ENCODE measurements at regions not wholly inside any gene's neighbourhood (a gene's known extent, or its start where the extent isn't known, plus 50 kb on each side); places are given as distances from the start of the nearest gene placed in this dataset.
"Not testable (repeated sequence)": the region's sequence is repeated elsewhere in the genome, so short reads cannot be mapped to it uniquely, and the experiment has no call there.

DNA sequence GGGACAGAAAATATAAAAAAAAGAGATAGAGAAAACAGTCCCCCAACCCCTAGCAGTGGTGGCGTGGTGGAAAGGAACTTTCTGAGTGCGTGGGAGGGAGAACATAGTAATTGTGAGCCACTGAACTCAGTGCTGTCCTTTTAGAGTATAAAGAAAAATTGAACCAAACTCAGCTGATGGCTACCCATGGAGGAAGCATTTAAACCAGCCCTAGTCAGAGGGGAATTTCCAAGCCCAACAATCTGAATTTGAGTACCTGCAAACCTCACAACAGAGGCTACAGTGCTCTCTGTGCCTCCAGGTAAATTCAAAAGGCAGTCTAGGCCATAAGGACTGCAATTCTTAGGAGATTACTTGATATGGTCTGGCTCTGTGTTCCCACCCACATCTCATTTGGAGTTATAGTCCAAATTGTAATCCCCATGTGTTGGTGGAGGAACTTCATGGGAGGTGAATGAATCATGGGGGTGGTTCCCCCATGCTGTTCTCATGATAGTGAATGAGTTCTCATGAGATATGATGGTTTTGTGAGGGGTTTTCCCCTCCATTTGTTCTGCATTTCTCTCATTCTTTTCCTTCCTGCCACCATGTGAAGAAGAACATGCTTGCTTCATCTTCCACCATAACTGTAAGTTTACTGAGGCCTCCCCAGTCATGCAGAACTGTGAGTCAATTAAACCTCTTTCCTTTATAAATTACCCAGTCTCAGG is 687.8 kb downstream of the FAM181B start:
- DNase-seq: no peak

DNA sequence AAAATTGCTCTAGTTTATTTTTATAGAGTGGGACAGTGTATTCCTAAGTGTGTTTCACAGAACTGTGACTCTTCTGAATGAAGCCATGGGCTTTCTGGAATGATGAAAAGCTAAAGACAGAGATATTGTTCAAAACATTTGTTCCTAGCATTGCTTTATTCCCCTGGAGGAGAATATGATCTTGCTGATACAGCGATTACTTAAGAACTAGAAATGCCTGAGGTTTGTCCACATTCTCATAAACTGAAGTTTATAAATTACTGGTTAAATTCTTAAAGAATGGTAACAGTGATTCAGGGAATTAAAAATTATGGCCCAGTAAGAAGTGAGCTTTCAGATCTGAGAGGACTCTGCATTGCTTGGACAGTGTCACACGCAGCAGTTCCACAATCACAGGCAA is 690.3 kb downstream of the FAM181B start:
- no peak for DNase-seq

DNA sequence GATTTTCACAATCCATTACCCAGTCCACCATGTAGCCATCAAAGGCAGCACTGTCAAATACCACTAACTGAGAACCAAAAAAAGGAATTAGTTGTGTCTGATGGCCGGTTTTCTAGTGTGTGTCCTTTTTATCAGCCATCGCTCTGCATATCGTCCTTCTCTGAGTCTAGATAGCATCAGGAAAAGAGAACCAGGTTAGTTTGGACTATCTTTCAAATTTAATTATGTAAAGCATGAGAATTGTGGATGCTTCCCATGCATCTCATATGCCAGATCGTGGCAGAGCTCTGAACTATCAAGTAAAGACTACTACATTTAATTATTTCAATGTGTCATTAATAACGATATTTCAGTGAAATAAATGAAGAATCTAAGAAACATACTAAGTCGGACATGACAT is 691.9 kb downstream of the FAM181B start:
- no peak for DNase-seq

DNA sequence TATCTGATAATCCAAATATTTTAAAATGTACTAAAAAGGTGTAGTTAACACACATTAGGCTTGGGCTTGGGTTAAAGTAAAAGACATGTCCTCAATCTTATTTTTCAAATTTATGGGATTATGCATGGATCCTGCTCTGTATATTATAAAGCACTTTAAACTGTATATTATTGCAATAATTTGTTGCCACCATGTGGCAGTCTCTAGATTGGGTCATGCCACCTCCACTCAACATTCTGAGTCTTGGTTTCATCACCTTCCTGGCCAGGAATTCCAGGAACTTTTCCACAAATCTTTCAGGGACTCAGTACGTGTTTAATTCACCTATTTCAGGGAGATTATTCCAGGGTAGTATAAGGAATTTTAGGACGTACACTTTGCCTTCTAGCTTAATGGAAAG is 695.5 kb downstream of the FAM181B start:
- peak; percentile 48 for DNase-seq

DNA sequence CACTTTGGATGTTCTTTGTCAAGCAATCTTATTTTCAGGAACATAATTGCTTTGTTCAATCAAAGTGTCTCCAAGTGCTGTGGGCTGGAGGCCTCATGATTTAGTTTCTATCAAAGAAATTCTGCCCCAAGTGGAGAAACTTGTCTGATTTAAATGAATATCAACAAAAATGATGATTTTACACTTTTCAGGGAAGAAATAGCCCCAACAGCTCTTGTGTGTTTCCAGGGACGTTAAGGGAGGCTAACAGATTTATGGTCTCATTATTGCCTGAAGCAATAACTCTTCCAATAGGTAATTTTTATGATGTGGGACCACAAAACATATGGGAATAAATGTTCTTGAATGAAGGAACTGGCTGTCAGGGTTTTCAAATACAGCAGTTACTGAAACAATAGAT is 699.1 kb downstream of the FAM181B start:
- DNase-seq: no peak

DNA sequence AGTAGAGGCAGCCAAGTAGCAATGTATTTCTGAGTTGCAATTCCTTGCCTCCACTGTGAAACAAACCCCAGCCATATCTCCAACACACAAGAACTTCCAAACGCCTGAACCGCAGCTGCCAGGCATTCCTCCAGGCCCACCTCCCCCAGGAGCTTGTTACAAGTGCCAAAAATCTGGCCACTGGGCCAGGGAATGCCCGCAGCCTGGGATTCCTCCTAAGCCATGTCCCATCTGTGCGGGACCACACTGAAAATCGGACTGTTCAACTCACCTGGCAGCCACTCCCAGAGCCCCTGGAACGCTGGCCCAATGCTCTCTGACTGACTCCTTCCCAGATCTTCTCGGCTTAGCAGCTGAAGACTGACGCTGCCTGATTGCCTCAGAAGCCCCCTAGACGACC is 706.3 kb downstream of the FAM181B start:
- DNase-seq: not testable (repeated sequence)

DNA sequence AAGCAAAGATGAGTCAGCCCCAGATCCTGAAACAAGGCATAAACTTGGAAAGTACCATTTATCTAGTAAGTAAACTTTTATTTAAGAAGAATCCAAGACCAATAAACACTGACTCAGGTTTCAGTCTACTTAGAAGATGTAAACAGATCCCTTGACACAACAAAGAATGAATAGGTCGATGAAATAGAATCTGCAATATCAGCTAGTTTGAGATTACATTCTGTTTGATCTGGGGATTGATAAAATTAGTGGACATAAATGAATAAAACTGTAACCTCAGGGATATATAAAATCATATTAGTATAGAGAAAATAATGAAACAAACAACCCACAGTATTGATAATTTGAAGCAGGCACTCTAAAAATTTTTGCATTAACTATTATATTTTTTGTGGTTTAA is 708.9 kb downstream of the FAM181B start:
- no peak for DNase-seq

DNA sequence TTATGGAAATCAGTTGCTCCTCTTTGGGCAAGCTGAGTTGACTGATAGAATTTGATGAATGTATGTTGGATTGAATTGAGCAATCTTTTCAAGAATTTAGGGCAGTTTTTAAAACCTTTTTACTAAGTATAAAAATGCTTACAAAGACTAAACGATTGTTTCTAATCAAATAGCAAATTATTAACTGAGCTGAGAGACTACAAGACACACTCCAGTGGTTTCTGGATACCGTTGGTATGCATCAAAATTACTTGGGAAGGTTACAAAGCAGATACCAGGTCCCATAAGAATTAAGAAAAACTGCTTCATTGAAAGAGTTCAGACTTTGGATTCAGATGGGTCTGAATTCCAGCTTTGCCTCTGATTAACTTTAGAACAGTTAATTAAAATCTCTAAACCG is 721.4 kb downstream of the FAM181B start:
- DNase-seq: no peak

DNA sequence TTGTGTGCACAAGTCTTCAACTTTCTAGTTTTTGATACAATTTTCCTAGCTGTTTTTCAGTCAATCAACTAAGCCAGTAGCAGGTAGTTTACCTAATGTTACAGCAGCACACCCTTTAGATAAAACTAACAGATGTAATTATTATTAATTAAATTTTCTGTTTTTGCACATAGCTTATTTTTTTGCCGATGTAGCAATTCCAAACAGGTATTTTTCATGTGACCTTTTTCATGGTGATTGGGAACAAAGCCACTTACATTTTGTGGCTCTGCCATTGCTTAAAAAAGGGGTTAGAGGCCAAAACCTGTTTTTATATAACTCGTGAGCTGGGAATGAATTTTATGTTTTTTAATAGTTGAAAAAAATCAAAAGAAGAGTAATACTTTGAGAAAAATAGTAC is 724.5 kb downstream of the FAM181B start:
- DNase-seq: no peak

DNA sequence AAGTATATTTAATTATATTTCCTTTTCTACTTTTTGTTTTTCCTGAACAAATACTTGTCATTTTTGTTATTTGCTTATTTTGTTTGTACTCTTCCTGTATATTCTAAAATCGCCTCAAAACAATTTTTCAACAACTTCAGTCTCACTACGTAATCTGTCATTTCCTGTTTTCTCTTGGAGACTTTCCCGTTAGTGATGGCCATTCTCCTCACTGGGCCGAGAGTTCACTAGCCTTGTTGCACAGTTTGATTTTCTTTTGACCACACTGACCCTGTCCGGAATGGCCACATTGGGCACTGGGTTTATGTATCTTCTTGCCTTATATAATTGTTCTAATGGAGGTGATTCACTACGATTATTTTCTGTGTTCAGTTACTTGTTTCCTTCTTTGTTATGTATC is 726.1 kb downstream of the FAM181B start:
- no peak for DNase-seq

DNA sequence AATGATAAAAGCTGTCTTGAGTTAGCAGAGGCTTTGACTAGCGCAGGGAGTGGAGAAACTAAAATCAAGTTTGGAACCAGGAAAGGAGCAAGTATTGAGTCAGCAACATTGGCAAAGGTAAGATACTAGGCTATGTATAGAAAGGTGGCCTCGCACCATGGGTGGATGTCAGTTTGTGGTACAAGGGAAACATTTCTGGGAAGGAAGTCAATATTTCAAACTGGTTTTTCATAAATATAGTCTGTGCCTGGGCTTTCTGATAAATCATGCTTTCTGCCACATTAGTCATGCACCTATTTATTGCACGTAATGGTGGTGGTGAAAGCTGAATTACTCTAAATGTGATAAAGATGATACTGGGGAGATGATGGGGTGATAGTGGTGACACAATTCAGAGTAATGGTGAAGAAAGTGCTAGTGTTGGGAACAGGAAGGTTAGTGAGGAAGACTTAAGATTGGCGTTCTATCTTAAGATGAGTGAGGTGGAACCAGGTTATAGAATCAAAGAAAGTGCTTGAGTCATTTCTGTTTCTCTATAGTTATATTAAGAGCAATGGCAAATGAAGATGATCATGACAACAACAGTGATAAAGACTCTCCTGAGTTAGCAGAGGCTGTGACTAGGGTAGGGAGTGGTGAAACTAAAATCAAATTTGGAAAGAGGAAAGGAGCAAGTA is 729.0 kb downstream of the FAM181B start:
- DNase-seq: no peak

DNA sequence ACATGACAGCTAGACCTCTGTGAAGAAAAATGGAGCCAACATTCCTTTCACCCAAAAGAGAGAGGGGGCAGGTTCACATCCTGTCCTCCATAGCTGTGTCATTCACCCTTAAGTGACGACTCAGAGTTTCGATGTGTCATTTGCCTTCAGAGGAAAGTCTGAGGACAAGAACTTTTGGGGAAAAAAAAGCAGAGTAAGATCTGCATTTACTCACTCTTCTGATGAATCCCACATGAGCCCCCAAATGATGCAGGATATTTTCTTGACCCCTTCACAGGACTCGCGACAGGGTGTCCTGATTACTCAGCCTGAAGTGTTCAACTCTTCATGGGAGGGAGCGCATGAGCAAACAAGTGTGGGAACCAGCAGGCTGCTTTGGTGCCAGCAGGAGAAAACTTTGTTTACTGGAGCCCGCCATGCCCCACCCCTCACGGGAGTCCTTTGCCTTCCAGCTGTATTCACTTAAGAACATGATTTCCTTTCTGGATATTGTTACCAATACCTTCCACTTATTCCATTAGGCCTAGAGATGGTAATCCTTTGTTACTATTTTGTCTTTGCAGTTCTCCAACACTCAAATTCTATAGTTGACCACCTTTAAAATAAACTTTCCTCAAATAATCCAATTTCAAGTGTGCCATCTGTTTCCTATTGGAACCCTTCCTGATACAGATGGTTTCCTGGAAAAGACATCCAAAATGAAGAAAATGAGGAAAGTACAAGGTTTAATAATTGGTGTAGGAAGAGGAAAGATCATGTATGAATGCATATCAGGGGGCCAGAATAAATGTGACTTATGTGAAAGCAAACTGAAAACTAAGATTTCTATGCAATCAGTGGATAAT is 729.8 kb downstream of the FAM181B start:
- DNase-seq: no peak

DNA sequence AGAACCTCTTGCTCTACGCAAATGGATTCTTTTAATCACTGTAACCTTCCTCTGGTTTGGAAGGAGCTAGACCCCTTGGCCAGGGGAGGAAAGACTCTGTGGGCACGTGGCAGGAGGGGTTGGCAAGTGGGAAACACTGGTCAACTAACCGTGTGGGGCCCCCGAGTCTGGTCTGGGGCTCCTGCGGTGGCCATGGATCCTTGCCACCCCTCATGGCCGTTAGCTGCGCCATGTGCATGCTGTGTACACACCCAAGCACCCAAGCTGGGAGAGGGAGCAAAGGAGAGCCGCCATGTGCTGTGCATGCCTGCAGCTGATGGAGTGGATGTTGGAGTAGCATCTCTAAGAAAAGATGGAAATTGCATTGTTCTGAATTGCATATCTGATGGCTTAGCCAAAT is 730.6 kb downstream of the FAM181B start:
- DNase-seq: no peak

DNA sequence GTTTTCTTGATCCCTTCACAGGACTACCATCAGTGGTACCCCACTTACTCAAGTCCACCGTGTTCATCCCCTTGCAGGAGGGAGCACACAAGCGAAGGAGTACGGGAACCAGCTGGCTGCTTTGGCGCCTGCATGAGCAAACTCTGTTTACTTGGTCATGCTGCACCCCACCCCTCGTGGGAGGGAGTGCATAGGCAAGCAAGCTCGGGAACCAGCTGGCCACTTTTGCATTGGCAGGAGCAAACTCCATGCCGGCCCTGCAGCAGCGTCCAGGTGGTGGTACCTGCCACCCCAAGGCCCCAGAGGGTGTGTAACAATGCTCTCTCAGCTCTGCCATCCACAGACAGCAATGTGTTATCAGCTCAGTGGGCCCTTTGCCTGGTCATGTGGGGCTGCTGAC is 737.8 kb downstream of the FAM181B start:
- peak; percentile 91 for DNase-seq

DNA sequence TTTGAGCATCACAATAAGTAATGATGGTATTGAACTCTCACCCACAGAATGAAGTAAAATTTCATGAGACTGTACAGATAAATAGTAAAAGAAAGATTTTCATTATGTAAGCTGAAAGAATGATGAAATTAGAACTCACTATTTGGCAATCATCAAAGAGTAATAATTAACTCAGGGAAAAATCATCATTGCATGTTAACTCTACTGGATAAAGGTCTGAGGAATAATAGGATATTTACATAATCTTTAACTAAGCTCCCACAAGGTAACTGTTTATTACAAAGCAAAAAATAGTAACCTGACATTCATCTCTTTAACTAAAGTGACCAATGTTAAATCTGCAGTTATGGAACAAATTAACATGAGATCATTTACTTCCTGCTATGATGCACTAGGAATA is 739.9 kb downstream of the FAM181B start:
- DNase-seq: no peak

DNA sequence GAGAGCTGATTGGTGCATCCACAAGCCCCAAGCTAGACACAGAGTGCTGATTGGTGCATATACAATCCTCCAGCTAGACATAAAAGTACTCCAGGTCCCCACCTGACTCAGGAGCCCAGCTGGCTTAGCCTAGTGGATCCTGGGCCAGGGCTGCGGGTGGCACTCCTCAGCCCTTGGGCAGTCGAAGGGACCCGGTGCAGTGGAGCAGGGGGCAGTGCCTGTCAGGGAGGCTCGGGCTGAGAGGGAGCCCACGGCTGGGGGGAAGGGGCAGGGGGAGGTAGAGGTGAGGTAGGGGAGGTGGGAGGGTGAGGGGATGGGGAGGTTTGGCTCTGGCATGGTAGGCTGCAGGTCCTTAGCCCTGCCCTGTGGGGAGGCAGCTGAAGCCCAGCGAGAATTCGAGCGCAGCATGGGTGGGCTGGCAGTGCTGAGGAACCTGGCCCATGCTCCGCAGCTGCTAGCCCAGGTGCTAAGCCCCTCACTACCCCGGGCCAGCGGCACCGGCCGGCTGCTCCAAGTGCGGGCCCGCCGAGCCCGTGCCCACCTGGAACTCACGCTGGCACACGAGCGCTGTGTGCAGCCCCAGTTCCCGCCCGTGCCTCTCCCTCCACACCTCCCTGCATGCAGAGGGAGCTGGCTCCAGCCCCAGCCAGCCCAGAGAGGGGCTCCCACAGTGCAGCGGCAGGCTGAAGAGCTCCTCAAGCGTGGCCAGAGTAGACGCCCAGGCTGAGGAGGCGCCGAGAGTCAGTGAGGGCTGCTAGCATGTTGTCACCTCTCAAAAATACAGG is 742.8 kb downstream of the FAM181B start:
- no peak for DNase-seq

DNA sequence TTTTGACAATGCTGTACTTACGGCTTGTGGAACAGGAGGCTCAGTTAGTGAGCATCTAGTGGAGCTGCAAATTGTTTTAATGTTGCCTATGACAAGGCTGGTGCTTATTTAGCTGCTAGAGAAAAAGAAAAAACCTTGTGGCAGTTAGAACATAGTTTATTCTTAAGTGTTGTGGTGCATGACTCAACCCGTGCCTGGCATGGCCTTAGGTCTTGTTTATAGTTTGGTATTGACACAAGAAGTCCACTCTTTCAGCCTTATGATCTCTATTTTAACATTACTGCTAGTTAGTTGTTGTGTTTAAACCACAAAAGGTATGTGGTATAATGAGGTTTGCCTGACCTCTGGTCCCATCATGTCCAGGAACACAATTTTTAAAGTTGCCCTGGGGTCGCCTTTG is 744.6 kb downstream of the FAM181B start:
- DNase-seq: no peak

DNA sequence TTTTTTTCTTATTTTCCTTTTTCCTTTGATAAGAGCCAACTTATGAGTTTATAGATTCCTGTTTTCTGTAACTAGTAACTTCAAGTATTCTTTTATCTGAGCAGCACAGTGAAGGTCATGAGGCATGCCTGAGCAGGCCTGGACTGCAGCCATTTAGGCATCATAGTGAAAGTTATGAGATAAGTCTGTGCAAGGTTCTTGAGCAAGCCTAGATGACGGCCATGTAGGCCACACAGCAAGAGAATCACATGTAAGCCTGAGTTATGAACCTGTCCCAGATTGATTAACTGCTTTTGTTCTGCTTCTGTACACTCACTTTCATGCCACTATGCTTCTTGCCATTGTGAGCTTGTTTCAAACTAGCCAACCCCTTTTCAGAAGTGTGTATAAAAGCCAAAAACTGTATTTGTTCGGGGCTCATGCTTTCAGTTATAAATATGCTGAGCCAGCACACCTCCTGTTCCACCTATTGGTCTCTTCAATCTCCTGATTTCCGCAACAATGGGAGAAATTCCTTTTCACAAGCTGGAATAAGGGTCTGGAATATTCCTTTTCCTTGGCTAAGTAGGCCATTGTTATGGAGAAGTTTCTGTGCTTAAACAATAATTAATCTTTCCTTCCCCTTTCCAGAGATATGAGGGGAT is 745.7 kb downstream of the FAM181B start:
- peak; percentile 53 for DNase-seq

DNA sequence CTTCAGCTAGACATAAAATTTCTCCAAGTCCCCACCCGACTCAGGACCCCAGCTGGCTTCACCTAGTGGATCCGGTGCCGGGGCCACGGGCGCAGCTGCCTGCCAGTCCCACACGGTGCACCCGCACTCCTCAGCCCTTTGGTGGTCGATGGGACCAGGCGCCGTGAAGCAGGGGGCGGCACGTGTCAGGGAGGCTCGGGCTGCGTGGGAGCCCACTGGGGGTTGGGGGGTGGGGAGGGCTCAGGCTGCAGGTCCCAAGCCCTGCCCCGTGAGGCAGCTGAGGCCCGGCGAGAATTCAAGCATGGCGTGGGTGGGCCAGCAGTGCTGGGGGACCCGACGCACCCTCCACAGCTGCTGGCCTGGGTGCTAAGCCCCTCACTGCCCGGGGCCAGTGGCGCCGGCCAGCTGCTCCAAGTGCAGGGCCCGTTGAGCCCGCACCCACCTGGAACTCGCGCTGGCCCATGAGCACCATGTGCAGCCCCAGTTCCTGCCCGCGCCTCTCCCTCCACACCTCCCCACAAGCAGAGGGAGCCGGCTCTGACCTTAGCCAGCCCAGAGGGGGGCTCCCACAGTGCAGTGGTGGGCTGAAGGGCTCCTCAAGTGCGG is 747.0 kb downstream of the FAM181B start:
- DNase-seq: no peak

DNA sequence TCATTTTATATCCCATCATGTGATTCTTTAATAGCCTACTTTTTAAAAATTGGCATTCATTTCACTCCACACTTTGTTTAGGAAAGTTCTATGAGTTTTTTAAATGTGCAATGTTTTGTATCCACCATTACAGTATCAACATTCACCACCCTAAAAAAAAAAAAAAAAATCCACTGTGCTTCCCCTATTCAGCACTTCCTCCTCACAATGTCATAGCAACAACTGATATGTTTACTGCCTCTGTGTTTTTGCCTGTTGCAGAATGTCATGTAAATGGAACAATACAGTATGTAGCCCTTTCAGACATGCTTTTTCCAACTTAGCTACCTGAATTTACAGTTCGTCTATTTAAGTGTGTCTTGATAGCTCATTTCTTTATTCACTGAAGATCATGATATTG is 754.2 kb downstream of the FAM181B start:
- DNase-seq: no peak

DNA sequence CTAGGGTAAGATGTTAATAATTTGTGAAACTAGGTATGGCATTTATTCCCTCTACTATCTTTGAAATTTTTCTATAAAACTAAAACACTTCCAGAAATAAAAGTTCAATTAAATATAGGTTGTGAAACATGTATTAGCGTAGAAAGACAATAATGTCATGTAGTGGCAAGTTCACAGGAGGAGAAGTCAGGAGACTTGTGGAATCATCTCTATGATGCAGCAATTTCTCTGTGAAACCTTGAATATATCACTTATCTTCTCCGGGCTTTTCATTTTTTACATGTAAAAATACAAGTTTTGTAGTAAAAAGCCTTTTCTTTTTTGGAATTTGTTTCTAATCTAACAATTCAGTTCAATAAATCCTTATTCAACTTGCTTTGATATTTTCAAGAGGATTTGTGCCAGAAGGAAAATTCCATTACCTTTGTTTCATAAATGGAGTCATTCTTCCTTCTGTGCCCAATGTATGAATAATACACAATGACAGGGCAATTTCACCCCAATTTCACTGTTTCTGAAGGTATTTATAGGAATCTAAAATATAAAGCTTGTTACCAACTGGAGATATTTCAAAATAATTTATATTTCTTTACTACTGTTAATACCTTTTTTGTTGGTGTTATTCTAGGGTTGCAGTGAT is 758.3 kb downstream of the FAM181B start:
- DNase-seq: no peak

DNA sequence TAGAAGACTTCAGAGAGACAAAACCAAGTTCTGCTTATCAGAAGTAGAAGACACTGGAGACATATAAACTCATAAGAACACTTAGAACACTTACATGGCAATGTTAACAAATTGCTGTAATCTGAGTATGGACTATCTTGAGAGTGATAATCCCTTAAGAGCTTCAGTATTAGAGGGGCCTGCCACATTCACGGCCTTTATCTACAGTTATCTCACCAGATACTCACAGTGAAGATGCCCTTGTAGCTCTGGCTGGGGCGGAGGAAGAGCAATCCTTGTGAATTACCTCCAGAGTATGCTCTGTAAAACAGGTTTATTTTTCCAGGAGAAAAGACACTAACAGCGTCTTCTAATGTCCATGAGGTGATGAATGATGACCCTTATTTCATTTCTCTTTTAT is 762.8 kb downstream of the FAM181B start:
- DNase-seq: peak; percentile 75

Data from NCI-H1105 treated with DMSO at 0.1 percent for 48 hours (cell line).